NCI-H510A treated with DMSO at 0.1 percent for 48 hours (cell line): ENCODE measurements at regions not wholly inside any gene's neighbourhood (a gene's known extent, or its start where the extent isn't known, plus 50 kb on each side); places are given as distances from the start of the nearest gene placed in this dataset.
"Not testable (repeated sequence)": the region's sequence is repeated elsewhere in the genome, so short reads cannot be mapped to it uniquely, and the experiment has no call there.

Experiments used
- DNase-seq: peaks from one replicate; lab custom pipeline; 2025; lab: John Stamatoyannopoulos, UW

DNA sequence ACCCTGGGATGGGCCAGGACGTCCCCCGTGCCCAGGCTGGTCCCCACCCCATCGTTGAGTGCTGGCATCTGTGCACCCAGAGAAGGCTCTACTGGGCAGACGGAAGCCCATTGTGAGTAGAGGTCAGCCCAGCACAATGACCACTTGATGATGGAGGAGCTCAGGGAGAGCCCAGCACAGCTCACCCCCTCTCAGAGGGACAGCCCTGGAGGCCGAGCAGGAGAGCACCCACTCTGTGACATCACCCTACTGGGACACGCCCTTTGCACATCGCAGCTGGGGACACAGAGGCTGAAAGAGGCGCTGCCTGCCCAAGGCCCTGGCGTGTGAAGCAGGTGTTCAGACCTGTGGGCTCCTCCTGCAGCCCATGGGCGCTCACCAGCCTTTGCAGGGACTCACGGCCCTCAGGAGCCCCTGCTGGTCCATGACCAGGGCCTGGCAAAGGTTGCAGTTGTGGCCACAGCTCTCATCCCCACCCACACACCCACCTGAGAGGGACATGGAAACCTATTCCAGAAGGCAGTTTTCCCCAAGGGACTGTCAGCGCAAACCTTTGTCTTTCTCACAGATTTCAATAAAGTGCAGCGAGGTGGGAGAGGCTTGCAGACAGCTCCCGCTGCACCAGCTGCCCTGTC, 67.2 kb upstream of the PPP2R2D start:
- no peak for DNase-seq

DNA sequence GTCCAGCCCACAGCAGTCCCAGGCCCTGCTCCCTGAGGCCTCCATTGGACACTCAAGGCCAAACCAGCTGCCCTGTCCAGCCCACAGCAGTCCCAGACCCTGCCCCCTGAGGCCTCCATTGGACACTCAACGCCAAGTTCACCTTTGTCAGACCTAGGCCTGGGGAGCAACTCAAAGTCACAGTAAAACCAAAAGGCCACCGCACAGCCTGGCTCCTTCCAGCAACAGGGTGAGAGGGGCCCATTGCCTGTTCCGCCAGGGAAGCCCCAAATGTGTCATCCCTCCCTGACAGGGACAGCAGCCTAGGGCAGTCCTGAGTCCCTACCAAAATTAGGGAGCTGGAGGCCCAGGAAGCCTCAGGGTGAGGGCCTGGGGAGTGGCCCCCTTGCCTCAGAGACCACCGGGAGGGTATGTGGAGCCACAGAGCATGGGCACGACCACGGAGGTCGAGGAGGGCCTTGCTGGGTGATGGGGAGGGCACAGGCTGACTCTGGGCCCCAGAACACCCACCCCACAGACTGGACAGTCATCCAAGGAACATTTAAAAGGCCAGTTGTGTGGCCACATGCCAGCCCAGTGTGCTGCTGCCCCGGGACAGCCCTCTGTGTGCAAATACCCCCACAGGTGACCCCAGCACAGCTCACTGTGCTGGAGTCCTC, 66.5 kb upstream of the PPP2R2D start:
- DNase-seq, result no peak

DNA sequence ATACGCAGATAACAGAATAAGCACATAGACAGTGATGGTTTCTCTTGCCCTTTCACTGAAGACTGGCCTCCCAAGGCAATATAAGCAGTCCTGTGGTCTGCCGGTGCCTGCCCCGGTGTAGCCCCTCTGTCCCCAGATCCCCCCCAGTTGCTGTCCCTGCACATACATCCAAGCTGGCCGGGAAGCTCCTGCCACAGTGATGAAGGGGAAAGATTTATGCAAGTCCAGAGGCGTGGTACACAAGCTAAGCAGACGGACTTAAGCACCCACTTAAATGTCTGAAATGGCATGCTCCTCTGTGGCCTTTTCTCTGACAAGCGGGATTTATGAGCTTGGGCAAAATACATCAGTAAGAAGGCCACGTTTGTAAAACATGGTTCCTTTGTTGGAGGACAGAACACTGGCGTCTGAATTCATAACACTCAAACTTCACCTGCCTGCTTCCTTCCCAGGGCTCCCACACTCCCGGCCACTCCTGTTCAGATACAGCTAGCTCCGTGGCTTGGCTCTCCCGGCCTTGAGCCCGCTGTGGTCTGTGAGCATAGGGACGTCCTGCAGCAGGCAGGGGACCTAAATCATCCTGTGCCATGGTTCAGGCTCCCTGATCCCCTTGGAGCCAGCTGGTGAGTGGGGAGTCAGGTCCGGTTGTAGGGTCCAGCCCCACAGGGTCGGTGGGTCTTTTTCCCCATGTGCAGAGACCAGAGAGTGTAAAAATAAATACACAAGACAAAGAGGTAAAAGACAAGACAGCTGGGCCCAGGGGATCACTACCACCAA, 61.7 kb upstream of the PPP2R2D start:
- no peak for DNase-seq

DNA sequence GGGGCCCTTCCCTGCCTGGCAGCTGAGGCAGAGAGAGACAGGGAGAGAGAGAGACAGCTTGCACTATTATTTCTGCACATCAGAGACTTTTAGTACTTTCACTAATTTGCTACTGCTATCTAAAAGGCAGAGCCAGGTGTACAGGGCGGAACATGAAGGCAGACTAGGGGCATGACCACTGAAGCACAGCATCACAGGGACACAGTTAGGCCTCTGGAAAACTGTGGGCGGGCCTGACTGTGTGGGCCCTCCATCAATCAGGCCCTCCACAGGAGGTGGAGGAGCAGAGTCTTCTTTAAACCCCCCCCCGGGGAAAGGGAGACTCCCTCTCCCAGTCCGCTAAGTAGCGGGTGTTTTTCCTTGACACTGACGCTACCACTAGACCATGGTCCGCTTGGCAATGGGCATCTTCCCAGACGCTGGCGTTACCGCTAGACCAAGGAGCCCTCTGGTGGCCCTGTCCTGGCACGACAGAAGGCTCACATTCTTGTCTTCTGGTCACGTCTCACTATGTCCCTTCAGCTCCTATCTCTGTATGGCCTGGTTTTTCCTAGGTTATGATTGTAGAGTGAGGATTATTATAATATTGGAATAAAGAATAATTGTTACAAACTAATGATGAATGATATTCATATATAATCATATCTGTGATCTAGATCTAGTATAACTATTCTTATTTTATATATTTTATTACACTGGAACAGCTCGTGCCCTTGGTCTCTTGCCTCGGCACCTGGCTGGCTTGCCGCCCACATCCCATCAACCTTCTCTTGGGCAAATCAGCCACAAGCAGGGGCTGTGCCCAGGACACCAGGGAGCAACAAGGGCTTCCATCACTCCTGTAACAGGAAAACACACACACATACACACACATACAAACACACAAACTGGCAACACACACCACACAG, 60.7 kb upstream of the PPP2R2D start:
- DNase-seq, result not testable (repeated sequence)

DNA sequence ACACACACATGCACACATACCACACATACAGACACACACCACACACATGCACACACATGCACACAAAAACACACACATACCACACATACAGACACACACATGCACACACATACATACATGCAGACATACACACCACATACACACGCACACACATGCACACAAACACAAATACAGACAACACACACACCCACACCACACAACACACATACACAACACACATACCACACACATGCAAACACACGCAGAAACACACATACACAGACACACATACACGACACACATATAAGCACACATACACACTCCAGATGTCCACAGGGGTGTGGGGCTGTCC, 60.1 kb upstream of the PPP2R2D start:
- no peak for DNase-seq

DNA sequence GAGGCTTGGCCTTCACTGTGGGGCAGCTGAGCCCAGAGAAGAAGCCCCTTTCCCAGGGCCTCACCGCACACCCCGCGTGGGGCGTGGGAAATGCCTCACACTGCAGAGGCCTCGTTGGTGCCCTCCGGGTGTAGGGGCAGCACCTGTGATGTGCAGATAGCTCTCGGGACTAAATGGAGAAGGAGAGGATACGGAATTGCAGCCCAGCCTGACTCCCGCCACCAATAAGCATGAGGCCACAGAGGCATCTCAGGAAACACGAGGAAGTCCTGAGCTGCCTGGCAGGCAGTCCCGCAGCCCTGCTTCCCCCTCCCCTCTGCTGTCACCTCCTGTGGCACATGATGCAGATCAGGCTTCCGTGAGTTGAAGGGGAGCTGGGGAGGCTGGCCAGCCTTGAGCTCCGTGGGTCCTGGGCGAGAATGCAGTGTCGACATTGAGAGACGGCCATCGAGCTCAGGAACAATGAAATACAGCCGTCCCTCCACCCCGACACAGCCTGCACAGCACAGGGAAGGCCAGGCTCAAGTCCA, 59.6 kb upstream of the PPP2R2D start:
- no peak for DNase-seq

DNA sequence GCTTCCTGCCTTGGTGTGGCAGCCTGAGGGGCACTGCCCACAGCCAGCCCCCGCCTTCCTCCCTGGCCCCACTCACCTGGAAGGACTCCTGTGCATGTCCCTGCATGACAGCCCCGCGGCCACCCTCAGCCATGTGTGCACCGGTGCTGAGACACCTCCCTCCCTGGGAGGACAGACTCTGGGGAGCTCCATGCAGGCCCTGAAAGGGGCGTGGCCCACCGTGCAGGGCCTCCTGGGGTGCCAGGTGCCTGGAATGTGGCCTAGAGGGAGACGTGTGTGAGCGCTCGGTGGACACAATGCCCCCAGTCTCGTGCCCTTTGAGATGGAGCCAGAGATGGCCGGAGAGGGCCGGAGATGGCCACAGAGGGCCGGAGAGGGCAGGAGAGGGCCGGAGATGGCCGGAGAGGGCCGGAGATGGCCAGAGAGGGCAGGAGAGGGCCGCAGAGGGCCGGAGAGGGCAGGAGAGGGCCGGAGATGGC, 59.1 kb upstream of the PPP2R2D start:
- DNase-seq, result no peak

DNA sequence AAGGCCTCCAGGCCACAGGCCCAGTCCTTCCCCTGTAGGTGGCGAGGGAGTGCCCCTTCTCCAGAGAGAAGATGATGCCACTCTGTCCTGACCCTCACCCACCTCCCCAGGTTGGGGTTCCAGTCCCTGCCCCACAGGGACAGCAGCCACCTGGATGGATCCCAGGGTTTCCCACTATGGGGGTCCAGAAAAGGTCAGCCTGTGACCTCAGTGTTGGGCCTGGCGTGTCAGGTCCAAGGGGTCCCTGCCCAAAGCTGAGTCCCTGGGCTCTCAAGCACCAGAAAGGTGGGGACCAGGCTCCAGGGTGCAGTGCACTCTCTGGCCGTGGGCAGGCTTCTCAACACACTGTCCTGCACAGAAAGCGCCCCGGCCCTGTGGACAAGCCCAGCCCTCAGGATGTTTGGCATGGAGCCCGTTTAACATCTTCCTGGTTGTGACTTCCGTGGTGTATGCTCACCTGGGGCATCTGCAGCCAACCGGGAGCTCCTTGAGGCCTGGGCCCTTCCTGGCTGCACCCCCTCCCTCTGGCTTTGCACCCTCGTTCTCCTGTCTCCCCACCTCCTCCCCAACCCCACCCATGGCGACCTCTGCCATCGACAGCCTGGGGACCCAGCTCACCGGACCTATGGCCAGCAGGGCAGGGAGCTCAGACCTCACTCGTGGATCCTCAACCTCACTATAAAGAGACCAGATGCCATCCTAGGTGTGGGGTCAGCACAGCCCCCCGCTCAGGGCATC, 58.3 kb upstream of the PPP2R2D start:
- no peak for DNase-seq

DNA sequence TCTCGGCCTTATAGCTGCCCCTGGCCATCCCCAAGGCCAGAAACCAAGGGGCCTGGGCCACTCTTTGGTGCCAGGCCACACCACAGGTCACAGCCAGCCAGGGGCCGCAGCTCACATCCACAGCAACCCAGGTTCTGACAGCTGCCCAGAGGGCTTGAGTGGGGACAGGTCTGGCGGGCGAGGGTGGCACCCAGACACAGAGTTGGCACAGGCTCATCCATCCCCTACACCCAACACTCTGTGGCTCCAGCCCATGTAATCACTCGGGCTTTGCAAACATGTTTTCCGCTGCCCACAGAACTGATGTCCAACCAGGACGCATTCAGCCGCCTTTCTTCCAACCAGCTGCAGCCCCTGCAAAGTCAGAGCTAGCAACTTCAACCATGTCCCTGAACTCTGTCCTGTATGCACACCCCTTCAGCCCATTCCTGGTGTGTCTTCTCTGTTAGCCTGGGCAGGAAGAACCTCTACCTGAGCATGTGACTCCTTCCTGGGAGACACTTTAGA, 57.7 kb upstream of the PPP2R2D start:
- DNase-seq, result no peak

DNA sequence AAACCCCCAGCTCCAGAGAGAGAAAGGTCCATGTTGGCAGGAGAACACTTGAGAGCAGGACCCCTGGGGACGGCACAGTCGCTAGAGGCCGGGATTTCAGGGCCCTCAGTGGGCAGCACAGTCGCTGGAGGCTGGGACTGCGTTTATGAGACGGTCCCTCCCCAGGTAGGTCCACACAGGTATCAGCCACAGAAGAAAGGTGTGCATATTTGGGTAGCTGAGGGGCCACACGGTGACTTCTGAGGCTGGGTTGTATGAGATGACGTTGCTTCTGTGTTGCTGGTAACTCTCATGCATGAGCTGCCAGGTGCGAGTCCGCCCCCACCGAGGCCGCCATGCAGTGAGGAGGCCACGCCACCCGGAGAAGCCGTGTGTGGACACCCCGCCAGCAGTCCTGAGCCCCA, 56.9 kb upstream of the PPP2R2D start:
- DNase-seq, result no peak

DNA sequence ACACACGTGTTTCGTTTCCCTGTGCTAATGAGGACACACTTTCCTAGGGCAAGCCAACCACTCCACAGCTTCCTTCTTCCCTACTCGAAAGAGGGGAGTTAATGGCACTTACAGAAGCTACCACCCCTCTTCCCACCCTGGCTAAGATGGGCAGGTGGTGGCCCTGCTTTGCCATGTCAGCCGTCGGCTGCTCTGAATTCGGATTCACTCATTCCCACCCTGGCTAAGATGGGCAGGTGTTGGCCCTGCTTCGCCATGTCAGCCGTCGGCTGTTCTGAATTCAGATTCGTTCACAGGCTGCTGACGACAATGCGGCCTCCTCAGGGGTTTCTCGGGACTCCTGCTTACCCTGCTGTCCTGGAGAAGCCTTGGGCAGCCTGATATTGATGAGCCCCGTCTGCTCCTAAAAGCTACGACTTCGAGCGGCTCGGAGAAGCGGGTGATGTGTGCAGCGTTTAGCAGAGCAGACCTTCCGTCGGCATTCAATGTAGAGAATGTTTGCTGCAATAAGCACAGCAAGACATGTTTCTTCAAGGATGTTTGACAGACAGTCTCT, 56.2 kb upstream of the PPP2R2D start:
- no peak for DNase-seq

DNA sequence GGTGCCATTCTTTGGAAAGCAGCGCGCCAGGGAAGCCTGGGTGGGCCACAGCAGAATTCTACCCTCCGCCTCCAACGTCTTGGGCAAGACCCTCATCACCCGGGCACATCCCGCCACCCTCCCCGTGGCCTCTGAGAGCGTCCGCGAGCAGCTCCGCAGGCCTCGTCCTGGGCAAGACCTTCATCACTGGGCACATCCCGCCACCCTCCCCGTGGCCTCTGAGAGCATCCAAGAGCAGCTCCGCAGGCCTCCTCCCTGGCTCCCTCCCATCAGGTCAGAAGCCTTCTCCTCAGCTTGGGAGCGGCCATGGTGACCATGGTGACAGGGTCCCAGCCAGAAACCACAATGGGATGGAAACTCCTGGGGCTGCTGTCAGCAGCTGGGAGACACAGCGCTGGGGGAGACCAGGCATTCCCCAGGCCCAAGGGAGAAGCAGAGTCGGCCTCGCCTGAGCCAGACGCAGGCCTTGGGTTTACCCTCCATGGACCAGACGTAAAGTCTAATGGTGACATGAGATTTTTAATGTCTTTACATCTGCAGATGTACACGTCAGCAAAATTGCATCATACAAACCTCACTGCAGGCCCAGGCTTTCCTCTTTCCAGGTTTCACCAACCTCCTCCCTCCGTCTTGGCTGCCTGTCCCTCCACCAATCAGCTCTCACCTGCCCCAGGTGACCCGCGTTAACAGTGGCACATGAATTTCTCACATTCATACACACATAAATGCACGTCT, 55.1 kb upstream of the PPP2R2D start:
- DNase-seq, result no peak

DNA sequence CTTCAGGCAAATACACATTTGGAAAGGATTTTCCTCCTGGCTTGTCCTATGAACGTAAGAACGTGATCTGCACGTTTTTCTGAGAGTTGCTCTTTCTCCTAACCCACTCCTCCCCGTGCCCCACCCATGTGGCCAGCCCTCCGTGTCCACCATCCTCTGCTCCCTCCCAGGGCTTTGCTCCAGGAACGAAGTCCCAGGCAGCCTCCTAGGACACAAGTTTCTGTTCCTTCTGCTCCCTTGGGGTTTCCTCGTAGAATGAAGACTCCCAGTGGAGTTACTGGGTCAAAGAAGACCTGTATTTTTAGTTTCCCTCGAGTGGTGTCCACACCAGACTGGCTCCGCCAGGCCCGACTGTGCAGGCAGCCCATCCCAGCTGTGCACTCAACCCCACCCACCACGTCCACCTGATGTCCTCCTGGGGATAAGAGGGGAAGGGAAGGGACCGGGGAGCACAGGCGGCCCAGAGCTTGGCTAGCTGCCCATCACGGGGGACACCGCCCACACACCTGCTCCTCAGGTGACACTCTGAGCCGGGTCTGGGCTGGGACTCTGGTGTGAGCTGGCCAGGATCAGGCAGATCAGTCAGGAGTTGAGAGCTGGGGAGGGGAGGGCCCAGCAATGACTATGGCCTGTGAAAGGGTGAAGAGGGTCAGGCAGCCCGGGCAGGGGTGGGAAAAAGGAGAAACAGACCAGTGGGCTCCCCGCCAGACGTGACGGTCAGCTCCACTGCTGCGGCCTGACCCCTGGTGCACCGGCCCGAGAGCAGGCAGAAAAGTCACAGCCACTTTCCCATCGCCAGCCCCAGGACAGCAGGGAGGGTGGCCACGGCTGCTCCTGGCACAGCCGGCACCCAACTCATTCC, 54.3 kb upstream of the PPP2R2D start:
- peak; percentile 66 for DNase-seq

DNA sequence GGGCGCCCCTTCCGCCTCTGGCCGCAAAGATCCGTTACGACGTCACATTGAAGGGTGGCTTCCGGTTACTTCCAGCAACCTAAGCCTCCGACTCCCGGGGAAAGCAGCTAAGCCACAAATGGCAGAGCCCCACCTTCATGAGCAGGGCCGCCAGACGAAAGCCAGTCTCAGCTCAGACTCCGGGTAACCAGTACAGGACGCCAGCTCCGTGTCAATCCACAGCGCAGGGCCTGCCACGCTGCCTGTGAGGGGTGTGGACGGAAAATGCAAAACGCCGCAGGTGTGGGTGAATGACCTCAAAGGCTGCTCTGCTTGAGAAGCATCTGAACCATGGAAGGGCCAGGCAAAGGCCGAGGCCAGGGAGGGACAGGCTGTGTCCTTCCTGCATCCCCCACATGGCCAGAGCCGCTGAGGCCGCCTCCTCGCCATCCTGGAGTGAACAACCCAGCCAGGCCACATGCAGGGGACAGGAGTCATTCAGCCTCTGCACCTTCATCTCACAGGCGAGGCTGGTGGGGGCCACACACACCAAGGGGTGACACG, 53.5 kb upstream of the PPP2R2D start:
- DNase-seq, result no peak

DNA sequence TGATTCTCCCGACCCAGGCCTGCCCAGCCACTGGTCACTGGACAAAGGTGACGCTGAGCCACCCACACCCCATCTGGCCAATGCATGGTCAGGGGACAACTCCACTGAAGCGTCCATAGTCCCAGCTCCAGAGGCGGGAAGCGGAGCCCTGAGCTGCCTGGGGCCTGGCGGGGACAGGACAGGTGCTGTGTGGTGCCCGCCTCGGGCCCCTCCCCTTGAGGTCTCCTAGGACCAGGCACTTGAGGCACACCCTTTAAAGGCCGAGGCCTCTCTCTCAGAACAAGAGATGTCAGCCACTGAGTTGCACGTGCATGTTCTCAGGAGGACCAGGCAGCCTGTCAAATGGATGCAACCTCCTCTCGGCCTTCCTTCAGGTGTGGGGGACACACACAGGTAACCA, 52.5 kb upstream of the PPP2R2D start:
- DNase-seq, result peak; percentile 46

DNA sequence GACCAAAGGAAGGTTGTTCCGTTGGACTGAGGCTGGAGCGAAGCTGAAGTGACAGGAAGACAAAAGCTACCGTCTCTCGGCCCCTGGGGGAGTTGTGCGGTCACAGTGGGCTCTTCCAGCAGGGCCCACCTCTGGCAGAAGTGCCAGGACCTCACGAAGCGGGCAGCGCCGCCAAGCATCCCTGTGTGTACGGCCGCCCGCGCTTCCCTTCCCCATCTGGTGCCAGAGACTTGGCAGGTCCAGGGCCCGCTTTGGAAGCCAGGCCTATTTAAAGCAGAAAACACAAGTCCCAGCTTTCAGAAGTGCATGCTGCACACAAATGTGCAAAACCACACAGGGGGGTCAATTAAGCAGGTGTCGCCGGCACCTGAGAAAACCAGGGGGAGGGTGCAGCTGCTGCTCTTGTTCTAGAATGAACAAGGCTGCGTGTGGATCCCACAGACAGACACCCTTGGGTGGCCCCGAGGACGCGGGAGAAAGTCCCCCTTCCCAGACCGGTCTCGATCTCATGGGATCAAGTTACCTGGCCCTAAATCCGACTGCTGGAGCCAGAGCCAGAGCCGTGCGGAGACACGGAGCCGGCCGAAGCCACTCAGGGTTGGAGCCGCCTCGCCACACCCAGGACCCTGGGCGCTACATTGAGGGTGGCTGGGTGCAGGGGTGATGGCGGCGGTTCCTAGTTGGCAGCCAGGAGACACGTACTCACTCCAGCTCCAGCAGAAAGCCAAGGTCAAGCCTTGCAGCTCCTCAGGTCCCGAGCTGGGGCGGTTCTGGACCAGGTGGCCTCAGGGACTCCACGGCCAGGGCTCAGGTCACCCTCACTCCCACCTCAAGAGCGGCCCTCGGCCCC, 51.8 kb upstream of the PPP2R2D start:
- DNase-seq, result no peak

DNA sequence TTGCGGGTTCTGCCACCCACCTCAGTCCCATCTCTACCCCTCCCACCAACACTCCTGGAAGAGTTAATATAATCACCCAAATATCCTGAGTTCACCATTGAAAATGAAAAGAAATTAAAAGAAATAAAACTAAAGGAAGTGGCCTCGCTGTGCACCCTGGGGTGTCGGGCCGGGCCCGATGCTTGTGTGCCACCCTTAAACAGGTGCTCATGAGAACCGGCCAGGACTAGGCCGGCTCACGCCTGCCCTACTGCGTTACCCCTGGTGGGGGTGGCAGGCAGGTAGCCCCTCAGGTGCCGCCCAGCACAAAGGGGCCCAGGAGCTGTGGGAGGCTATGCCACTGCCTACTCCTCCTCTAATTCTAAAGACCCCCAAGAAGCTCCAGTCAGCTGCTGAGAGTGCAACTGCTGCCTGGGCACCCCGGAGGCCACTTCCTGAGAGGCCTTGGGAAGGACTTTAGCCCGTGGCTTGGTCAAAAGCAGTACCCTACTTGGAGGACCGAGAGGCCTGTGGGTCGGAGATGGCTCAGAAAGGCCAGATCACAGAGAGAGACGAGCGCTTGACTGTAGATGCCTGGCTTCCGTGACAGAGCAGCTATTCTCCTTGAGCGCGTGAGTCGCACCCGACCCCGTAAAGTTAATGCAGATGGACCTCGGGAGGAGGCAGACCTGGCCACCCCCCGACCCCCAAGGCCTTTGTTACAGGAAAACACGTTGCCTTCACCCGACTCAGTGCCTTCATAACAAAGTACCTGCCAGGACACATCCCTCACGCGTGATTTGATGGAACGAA, 51.0 kb upstream of the PPP2R2D start:
- DNase-seq, result no peak
